AG09309 (cell line): ENCODE measurements at regions not wholly inside any gene's neighbourhood (a gene's known extent, or its start where the extent isn't known, plus 50 kb on each side); places are given as distances from the start of the nearest gene placed in this dataset.

Experiments used
- DNase-seq: peaks from one replicate; pipeline ENCODE4 v3.0.0-alpha.2; 2010; ENCODE audit warnings: low read depth
- H3K4me3 ChIP-seq: 2 replicates; pipeline ENCODE4 v1.5.1; 2011; ENCODE audit warnings: mild to moderate bottlenecking, low read depth, low read length, moderate library complexity; ENCODE audit not compliant: control insufficient read depth
- TF ChIP-seq, protein P1 (sequence below): IDR thresholded peaks from 2 replicates; pipeline ENCODE4 v1.5.1; 2011; ENCODE audit warnings: mild to moderate bottlenecking, low read depth, low read length, inconsistent platforms; ENCODE audit not compliant: insufficient read depth, control insufficient read depth; ENCODE audit errors: missing control alignments

GRCh38 chr2:238597638-238598528 lies 171.2 kb downstream of the ASB1 start:
- TF ChIP-seq, protein P1, sequence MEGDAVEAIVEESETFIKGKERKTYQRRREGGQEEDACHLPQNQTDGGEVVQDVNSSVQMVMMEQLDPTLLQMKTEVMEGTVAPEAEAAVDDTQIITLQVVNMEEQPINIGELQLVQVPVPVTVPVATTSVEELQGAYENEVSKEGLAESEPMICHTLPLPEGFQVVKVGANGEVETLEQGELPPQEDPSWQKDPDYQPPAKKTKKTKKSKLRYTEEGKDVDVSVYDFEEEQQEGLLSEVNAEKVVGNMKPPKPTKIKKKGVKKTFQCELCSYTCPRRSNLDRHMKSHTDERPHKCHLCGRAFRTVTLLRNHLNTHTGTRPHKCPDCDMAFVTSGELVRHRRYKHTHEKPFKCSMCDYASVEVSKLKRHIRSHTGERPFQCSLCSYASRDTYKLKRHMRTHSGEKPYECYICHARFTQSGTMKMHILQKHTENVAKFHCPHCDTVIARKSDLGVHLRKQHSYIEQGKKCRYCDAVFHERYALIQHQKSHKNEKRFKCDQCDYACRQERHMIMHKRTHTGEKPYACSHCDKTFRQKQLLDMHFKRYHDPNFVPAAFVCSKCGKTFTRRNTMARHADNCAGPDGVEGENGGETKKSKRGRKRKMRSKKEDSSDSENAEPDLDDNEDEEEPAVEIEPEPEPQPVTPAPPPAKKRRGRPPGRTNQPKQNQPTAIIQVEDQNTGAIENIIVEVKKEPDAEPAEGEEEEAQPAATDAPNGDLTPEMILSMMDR = no peak
- H3K4me3 ChIP-seq = no peak overlapping the region
- no peak for DNase-seq

DNA sequence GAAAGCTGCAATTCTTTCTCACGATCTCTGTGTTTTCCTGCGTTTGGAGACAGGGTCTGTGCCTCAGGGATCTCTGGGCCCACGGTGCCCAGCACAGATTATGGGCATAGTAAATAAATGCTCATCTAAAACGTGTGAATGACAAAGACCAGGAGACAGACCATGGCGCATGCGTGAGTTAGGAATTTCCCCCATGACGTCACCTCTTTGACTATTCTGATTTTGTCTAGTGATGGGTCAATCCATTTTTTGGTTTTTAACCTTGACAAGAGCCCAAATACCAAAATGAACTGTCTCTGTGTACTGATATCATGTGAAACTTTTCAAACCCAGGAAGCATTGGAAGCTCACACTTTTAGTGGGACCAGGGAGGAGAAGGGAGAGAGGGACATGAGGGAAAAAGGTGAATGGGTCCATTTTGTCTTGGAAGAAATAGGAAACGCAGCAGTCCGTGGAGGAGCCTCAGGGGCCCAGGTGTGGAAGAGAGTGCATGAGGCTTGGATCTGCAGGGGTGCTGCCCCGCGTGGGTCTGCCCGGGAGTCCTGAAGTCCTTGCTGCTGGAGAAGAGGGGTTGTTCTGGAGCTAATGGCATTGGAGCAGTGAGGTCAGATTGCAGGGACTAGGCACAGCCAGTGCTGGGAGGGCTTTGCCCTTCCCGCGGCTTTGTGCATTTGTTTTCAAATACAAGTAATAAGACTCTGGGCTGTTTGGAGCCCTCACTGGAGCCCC lies 172.2 kb downstream of the ASB1 start:
- TF ChIP-seq, protein P1 = no peak
- no peak for DNase-seq
- no peak overlapping the region for H3K4me3 ChIP-seq

- no peak overlapping the region for H3K4me3 ChIP-seq
- TF ChIP-seq, protein P1 = no peak
- DNase-seq = no peak
These were observed 173.1 kb downstream of the ASB1 start for GRCh38 chr2:238599549-238600505.

GRCh38 chr2:238600506-238601432 lies 174.0 kb downstream of the ASB1 start:
- no peak overlapping the region for H3K4me3 ChIP-seq
- DNase-seq = no peak
- TF ChIP-seq, protein P1 = no peak

- TF ChIP-seq, protein P1 = no peak
- DNase-seq = peak; percentile 69
- H3K4me3 ChIP-seq = no peak overlapping the region
These were observed 174.9 kb downstream of the ASB1 start for GRCh38 chr2:238601433-238602222.
